Spleen (tissue), 7 donors: ENCODE measurements at regions not wholly inside any gene's neighbourhood (a gene's known extent, or its start where the extent isn't known, plus 50 kb on each side); places are given as distances from the start of the nearest gene placed in this dataset.

Experiments
- POLR2A ChIP-seq, 3 donors: fragments of 450-650 bp; IDR thresholded peaks; one replicate each; pipeline ENCODE4 v1.5.1; 2017; ENCODE audit warnings: antibody characterized with exemption in 3 of 3, mild to moderate bottlenecking in 1 of 3
- TF ChIP-seq, protein P1 (sequence below), 11 experiments: fragments of 200-600 bp in 7 of 11; fragments of 450-650 bp in 4 of 11; sonication (generic) in 4 of 11; IDR thresholded peaks in 8 of 11; conservative IDR thresholded peaks in 3 of 11; 1 replicate in 7 of 11; 2 replicates in 4 of 11; pipeline versions ENCODE4 v1.4.0 to v1.8.0; 2016 to 2021; ENCODE audit warnings: antibody characterized with exemption in 11 of 11, inconsistent platforms in 4 of 11, mild to moderate bottlenecking in 1 of 11
- donor health status: DM: no; HTN: no; CAD: no; lungs with moderate emphysema.
- donor health status: DM: no; HTN: no; CAD: no.
- donor health status: DM: no; HTN: no; CAD: no.

DNA sequence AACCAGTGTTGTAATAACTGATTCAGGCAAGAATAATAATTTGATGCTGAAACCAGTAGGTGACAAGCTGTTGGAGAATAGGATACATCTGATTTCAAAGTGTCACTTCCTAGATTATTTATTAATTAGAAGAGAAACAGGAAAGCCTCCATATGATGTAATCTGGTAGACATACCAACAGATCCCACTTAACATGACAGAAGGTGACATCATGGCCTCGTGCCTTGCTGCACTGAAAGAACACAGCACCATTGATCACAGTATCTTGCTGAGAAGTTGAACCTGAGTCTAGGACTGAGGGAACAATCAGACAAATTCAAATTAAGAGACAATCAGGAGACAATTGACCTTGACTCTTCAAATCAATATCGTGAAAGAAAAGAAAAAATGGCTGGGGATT, 131.6 kb upstream of the DLGAP1 start:
- TF ChIP-seq, protein P1, sequence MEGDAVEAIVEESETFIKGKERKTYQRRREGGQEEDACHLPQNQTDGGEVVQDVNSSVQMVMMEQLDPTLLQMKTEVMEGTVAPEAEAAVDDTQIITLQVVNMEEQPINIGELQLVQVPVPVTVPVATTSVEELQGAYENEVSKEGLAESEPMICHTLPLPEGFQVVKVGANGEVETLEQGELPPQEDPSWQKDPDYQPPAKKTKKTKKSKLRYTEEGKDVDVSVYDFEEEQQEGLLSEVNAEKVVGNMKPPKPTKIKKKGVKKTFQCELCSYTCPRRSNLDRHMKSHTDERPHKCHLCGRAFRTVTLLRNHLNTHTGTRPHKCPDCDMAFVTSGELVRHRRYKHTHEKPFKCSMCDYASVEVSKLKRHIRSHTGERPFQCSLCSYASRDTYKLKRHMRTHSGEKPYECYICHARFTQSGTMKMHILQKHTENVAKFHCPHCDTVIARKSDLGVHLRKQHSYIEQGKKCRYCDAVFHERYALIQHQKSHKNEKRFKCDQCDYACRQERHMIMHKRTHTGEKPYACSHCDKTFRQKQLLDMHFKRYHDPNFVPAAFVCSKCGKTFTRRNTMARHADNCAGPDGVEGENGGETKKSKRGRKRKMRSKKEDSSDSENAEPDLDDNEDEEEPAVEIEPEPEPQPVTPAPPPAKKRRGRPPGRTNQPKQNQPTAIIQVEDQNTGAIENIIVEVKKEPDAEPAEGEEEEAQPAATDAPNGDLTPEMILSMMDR (IDR thresholded peaks at IDR 0.05 in 8 of 11, conservative IDR thresholded peaks at IDR 0.05 in 3 of 11) = no peak
- no peak for TF ChIP-seq POLR2A (IDR thresholded peaks at IDR 0.05)
